ENCODE measurements at regions not wholly inside any gene's neighbourhood (a gene's known extent, or its start where the extent isn't known, plus 50 kb on each side); places are given as distances from the start of the nearest gene placed in this dataset.

GRCh38 chr1:217977943-217978342 lies 307.1 kb upstream of the RRP15 start:
- TF ChIP-seq CTCF (IDR thresholded peaks at IDR 0.05) = no peak
- TF ChIP-seq POLR2A (IDR thresholded peaks at IDR 0.05) = no peak
